Panc1 (cell line): ENCODE measurements at regions not wholly inside any gene's neighbourhood (a gene's known extent, or its start where the extent isn't known, plus 50 kb on each side); places are given as distances from the start of the nearest gene placed in this dataset.

Experiments
- ATAC-seq: fragments of 200-7000 bp; cut with Tn5 transposase; 2 replicates; pipeline ENCODE4 v1.9.1; 2020; ENCODE audit warnings: mild to moderate bottlenecking, moderate library complexity
- BruUV-seq: library from RNA; stranded (reverse); fragments of 400-500 nt; replicated peaks from 2 replicates; lab custom pipeline; 2021; lab: Mats Ljungman, UMichigan
- CTCF ChIA-PET: fragments of 300-600 bp; sonication (Branson Sonifier 250); formaldehyde crosslinking; loops from one replicate; lab custom pipeline; 2022; ENCODE audit warnings: antibody characterized with exemption; lab: Charles Lee
- POLR2A ChIA-PET: fragments of 300-600 bp; sonication (Branson Sonifier 250); formaldehyde crosslinking; loops from one replicate; lab custom pipeline; 2022; ENCODE audit warnings: antibody characterized with exemption; lab: Charles Lee
- DNase-seq: peaks from one replicate; pipeline ENCODE4 v3.0.0-alpha.2; 2010; ENCODE audit warnings: low read depth, low spot score
- H3K27ac ChIP-seq: 2 replicates; pipeline ENCODE4 v1.5.1; 2011; ENCODE audit warnings: mild to moderate bottlenecking, low read length, inconsistent platforms
- H3K27me3 ChIP-seq: fragments of 200-500 bp; sonication (Bioruptor generic); 2 replicates; pipeline ENCODE4 v1.6.0; 2014; ENCODE audit warnings: low read length, inconsistent platforms; ENCODE audit not compliant: control insufficient read depth, insufficient read depth
- H3K36me3 ChIP-seq: fragments of 200-500 bp; sonication (Bioruptor generic); 2 replicates; pipeline ENCODE4 v1.5.1; 2014; ENCODE audit warnings: inconsistent platforms, mild to moderate bottlenecking, low read length, moderate library complexity; ENCODE audit not compliant: control insufficient read depth, insufficient read depth
- H3K4me1 ChIP-seq: 2 replicates; pipeline ENCODE4 v1.5.1; 2011; ENCODE audit warnings: inconsistent platforms, mild to moderate bottlenecking, low read length, moderate library complexity; ENCODE audit not compliant: control insufficient read depth, insufficient read depth
- H3K4me3 ChIP-seq, 2 experiments: 2 replicates each; pipeline ENCODE4 v1.5.1; 2011 to 2012; ENCODE audit warnings: low read depth in 2 of 2, low read length in 2 of 2, mild to moderate bottlenecking in 2 of 2, inconsistent platforms in 1 of 2, moderate library complexity in 1 of 2
- H3K9me3 ChIP-seq: fragments of 200-500 bp; sonication (Bioruptor generic); 2 replicates; pipeline ENCODE4 v1.5.1; 2014; ENCODE audit warnings: low read depth, mild to moderate bottlenecking, inconsistent platforms, low read length, moderate library complexity; ENCODE audit not compliant: control insufficient read depth, insufficient read depth
- POLR2AphosphoS5 ChIP-seq: IDR thresholded peaks from 2 replicates; pipeline ENCODE4 v1.6.1; 2012; ENCODE audit warnings: mild to moderate bottlenecking, low read depth, low read length, moderate library complexity
- SIN3A ChIP-seq: IDR thresholded peaks from 2 replicates; pipeline ENCODE4 v1.6.1; 2012; ENCODE audit warnings: low read depth, mild to moderate bottlenecking, low read length, moderate library complexity, borderline replicate concordance; ENCODE audit not compliant: insufficient read depth
- TCF7L2 ChIP-seq: IDR thresholded peaks from 2 replicates; pipeline ENCODE4 v1.6.1; 2011; ENCODE audit warnings: mild to moderate bottlenecking, low read depth, low read length, inconsistent platforms
- in situ Hi-C: cut with HindIII; loops from 2 replicates; pipeline ENCODE4 v1.10.0; 2016; ENCODE audit warnings: low sequenced_read_pairs, low pct_unique_long_range_greater_than_20kb
- intact Hi-C: fragments of 100-400 bp; cut with micrococcal nuclease; formaldehyde crosslinking; loops from one replicate; pipeline ENCODE4 v1.10.0; 2022; ENCODE audit not compliant: unreplicated experiment
- TF ChIP-seq, protein P1 (sequence below): fragments of 450-650 bp; IDR thresholded peaks from 2 replicates; pipeline ENCODE4 v1.5.1; 2017; ENCODE audit warnings: mild to moderate bottlenecking
- TF ChIP-seq, protein P2 (sequence below), 2 experiments: IDR thresholded peaks; 2 replicates each; pipeline ENCODE4 v1.6.1; 2011 to 2012; ENCODE audit warnings: low read depth in 2 of 2, control low read depth in 1 of 2, low read length in 1 of 2, mild to moderate bottlenecking in 1 of 2, moderate library complexity in 1 of 2; ENCODE audit not compliant: insufficient read depth in 1 of 2

DNA sequence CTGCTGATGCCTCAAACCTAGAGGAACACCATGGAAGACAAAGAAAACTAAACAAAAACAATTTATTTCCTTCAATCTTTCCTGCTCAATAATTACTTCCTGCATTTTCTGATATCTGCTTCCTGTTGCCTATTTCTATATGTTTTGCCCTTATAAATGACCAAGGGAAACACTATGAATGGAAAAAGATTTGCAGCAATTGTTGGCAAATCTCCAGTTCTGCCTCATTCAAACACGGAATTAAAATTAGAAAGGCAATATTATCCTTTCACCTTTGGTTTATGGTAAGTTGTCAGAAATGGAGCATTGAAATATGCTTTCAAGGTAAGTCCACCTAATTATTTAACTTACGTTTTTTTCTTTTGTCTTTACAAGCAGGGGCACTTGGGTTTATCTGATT, 552.2 kb upstream of the ANKRD30A start:
- CTCF ChIA-PET: no interaction called here
- no peak for TF ChIP-seq POLR2AphosphoS5
- TF ChIP-seq, protein P1, sequence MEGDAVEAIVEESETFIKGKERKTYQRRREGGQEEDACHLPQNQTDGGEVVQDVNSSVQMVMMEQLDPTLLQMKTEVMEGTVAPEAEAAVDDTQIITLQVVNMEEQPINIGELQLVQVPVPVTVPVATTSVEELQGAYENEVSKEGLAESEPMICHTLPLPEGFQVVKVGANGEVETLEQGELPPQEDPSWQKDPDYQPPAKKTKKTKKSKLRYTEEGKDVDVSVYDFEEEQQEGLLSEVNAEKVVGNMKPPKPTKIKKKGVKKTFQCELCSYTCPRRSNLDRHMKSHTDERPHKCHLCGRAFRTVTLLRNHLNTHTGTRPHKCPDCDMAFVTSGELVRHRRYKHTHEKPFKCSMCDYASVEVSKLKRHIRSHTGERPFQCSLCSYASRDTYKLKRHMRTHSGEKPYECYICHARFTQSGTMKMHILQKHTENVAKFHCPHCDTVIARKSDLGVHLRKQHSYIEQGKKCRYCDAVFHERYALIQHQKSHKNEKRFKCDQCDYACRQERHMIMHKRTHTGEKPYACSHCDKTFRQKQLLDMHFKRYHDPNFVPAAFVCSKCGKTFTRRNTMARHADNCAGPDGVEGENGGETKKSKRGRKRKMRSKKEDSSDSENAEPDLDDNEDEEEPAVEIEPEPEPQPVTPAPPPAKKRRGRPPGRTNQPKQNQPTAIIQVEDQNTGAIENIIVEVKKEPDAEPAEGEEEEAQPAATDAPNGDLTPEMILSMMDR: no peak
- TF ChIP-seq, protein P2, sequence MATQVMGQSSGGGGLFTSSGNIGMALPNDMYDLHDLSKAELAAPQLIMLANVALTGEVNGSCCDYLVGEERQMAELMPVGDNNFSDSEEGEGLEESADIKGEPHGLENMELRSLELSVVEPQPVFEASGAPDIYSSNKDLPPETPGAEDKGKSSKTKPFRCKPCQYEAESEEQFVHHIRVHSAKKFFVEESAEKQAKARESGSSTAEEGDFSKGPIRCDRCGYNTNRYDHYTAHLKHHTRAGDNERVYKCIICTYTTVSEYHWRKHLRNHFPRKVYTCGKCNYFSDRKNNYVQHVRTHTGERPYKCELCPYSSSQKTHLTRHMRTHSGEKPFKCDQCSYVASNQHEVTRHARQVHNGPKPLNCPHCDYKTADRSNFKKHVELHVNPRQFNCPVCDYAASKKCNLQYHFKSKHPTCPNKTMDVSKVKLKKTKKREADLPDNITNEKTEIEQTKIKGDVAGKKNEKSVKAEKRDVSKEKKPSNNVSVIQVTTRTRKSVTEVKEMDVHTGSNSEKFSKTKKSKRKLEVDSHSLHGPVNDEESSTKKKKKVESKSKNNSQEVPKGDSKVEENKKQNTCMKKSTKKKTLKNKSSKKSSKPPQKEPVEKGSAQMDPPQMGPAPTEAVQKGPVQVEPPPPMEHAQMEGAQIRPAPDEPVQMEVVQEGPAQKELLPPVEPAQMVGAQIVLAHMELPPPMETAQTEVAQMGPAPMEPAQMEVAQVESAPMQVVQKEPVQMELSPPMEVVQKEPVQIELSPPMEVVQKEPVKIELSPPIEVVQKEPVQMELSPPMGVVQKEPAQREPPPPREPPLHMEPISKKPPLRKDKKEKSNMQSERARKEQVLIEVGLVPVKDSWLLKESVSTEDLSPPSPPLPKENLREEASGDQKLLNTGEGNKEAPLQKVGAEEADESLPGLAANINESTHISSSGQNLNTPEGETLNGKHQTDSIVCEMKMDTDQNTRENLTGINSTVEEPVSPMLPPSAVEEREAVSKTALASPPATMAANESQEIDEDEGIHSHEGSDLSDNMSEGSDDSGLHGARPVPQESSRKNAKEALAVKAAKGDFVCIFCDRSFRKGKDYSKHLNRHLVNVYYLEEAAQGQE (IDR thresholded peaks at IDR 0.05; ENCODE audit: insufficient read depth in 1 of 2, low read depth in 2 of 2, low read length in 1 of 2): no peak
- TF ChIP-seq SIN3A: no peak
- TF ChIP-seq TCF7L2: no peak
- no peak for ATAC-seq
- in situ Hi-C loops (no loop called here), intact Hi-C loops (no loop called here)
- no peak for DNase-seq
- no peak overlapping the region for H3K4me3 ChIP-seq
- no peaks in the 10 kb centered on the region for H3K27me3 ChIP-seq
- H3K36me3 ChIP-seq: no peaks in the 10 kb centered on the region
- POLR2A ChIA-PET: no interaction called here
- no peak overlapping the region for H3K27ac ChIP-seq
- no TSS peak for BruUV-seq
- no peaks in the 10 kb centered on the region for H3K4me1 ChIP-seq
- no peaks in the 10 kb centered on the region for H3K9me3 ChIP-seq

DNA sequence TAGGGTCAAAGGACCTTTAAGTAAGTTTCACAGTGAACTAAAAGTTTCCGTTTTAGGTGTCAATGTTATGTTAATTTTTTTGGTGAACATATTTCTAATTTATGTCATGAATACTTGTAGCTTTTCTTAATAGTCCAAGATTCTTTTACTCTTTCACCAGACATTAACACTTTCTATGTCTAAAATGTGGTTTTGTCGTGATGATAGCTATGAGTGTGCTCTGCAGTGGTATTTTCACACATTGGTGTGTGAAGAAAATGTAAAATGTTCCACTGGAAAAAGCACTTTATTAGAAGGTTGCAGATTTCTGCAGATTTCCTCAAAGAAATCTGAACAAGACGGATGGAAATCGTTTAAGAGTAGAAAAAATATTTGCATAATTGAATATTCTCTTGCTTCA, 561.0 kb upstream of the ANKRD30A start:
- no peaks in the 10 kb centered on the region for H3K36me3 ChIP-seq
- H3K27me3 ChIP-seq: no peaks in the 10 kb centered on the region
- DNase-seq: no peak
- H3K4me3 ChIP-seq: no peak overlapping the region
- intact Hi-C loops (no loop called here), in situ Hi-C loops (no loop called here)
- no peak for TF ChIP-seq SIN3A
- TF ChIP-seq, protein P1: no peak
- TF ChIP-seq TCF7L2: no peak
- TF ChIP-seq POLR2AphosphoS5: no peak
- TF ChIP-seq, protein P2 (IDR thresholded peaks at IDR 0.05; ENCODE audit: insufficient read depth in 1 of 2, low read depth in 2 of 2, low read length in 1 of 2): no peak
- BruUV-seq: no TSS peak
- CTCF ChIA-PET: no interaction called here
- H3K9me3 ChIP-seq: no peaks in the 10 kb centered on the region
- H3K4me1 ChIP-seq: no peaks in the 10 kb centered on the region
- H3K27ac ChIP-seq: no peak overlapping the region
- POLR2A ChIA-PET: no interaction called here
- ATAC-seq: no peak
